ENCODE measurements at regions not wholly inside any gene's neighbourhood (a gene's known extent, or its start where the extent isn't known, plus 50 kb on each side); places are given as distances from the start of the nearest gene placed in this dataset.

DNA sequence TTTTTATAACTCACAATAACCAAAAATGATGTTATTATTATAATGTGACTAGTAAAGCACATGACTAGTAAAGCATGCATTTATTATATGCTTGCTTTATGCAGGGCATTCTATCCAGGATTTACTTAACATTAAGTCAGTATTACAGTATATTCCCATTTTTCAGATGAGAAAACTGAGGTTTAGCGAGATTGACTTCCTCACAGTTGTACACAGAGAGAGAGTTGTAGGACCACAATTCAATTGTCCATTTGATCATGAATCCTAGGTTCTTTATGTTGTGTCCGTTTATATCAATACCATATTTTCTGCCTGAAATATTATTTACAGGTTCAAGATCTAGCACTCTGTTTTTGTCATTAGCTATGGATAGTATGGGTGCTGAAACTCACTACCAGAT is 301.5 kb downstream of the PRL start:
- no peak overlapping the region for H3K4me3 Mint-ChIP-seq
- DNase-seq, result no peak
- no peaks in the 10 kb centered on the region for H3K27me3 Mint-ChIP-seq
- no peaks in the 10 kb centered on the region for H3K4me1 Mint-ChIP-seq
- ChIA-PET CTCF (no interaction called here), POLR2A (no interaction called here)
- H3K36me3 Mint-ChIP-seq (ENCODE audit: low read depth), result no peaks in the 10 kb centered on the region
- no peaks in the 10 kb centered on the region for H3K9me3 Mint-ChIP-seq
- no peak overlapping the region for H3K27ac Mint-ChIP-seq

DNA sequence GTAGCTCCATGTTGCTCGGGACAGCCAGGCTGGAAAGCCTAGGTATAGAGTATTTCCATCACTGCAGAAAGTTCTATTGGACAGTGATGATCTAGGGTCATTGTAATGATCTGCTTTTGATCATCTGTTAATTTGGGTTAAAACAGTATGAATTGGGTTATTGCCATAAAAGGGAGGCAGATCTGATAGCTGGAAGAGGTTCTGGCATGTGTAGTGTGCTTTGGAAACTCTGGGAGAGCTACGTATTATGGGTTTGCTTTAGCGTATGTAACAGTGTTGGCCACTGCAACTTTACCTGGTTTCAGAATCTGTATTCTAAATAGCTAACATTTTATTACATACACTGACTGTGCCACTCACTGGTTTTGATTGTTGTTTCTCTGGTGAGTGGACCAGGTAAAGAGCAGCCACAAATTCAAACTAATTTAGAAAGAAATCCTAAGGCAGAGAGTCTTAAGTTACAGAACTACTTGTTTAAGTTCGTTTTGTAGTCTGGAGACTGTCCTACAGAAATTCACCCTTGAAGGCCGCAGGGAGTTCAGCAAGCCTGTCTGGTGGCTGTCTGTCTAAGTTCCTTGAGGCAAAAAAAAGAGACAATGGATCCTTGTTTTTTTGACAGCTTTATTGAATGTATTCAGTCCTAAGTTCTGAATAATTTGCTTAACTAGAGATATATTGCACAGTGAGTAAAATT is 300.3 kb downstream of the PRL start:
- Mint-ChIP-seq H3K4me3 (no peak overlapping the region), H3K9me3 (no peaks in the 10 kb centered on the region), H3K27me3 (no peaks in the 10 kb centered on the region), H3K36me3 (ENCODE audit: low read depth) (no peaks in the 10 kb centered on the region), H3K27ac (no peak overlapping the region), H3K4me1 (no peaks in the 10 kb centered on the region)
- CTCF ChIA-PET, result no interaction called here
- POLR2A ChIA-PET, result no interaction called here
- DNase-seq, result no peak

DNA sequence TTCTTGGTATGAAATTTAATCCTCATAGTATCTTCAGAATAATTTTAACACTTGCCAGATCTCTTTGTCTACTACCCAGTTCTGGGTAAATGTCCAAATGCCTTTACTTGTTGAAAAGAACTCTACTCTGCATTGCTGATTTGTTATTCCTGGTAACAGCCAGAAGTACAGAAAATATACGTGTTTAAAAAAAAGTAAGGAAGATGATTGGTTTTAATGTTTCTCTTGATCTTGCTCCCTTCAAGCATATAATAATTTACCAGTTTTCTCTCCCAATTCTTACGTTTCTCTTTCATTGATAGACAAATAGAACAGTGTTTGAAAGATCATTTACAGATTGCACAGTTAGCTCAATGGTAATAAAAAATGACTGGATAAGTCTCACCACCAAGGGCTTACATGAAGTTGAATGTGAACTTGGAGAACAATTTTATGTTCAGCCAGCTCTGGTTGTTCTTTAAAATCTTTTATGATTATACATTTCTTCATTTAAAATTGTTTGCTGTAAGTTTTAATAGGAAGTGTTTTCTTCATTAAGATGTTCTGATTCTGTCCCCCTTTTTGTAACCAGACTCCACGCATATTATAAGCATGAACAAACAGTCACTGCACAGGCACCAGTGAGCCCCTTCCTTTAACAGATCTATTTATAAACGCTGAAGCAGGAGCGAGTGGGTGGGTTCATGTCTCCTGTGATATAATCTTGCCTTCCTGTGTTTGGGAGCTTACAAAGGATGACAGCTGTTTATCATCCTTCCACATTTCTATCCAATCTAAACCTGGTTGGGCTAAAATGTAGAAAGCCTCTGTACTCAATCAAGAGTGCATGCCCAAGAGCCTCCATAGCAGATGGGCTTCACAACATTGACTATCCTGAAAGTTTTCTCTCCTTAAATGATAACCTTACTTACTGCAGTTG is 299.5 kb downstream of the PRL start:
- Mint-ChIP-seq H3K4me1 (no peaks in the 10 kb centered on the region), H3K4me3 (no peak overlapping the region), H3K36me3 (ENCODE audit: low read depth) (no peaks in the 10 kb centered on the region), H3K27me3 (no peaks in the 10 kb centered on the region), H3K9me3 (no peaks in the 10 kb centered on the region), H3K27ac (no peak overlapping the region)
- POLR2A ChIA-PET, result no interaction called here
- no peak for DNase-seq
- CTCF ChIA-PET, result no interaction called here

DNA sequence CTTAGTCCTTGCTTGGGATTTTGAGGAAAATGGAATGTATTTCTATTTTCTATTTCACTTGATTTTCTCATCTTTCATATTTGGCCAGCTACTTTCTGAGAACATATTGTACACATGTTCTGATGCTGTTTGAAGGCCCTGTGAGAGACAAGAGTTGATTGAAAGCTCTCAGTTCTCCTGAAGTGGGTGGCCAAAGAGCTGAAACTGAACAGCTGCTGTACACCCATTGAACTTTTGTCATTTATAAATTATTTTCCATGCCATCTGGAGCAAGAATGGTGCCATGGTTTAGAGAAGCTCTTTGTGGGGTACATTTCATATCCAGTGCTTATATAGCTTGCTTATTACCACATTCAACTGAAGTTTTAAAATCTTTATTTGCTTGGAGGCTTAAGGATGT is 298.3 kb downstream of the PRL start:
- H3K4me1 Mint-ChIP-seq, result no peaks in the 10 kb centered on the region
- H3K36me3 Mint-ChIP-seq (ENCODE audit: low read depth), result no peaks in the 10 kb centered on the region
- CTCF ChIA-PET, result interaction anchor here (0.6 kb wide), 1 partner anchor 288 kb away, joined by 3 read pairs; no protein-coding TSS in a partner anchor
- H3K27ac Mint-ChIP-seq, result no peak overlapping the region
- no peaks in the 10 kb centered on the region for H3K9me3 Mint-ChIP-seq
- POLR2A ChIA-PET, result no interaction called here
- H3K27me3 Mint-ChIP-seq, result no peaks in the 10 kb centered on the region
- no peak overlapping the region for H3K4me3 Mint-ChIP-seq
- DNase-seq, result no peak

DNA sequence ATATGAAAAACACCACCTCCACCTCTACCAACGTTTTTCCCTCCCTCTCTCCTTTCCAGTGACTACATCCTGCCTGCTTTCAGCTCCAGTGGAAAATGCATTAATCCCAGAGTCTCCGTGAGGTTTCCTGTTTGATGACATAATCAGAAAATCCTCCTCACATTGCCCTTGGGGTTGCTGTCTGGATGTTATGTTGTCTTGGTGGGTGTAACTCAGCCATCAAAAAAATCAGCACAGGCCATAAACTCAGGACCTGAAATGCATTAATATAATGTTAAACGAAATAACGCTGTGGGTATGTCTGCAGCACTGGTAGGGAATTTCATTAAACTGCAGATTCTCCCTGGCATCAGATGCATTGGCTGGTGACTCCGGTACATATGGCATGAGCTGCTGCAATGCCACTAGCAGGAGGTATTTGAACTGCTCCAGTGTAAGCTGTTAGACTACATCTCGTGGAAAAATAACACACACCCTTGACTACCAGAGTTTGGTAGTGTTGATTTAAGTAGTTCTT is 297.8 kb downstream of the PRL start:
- Mint-ChIP-seq H3K9me3 (no peaks in the 10 kb centered on the region), H3K36me3 (ENCODE audit: low read depth) (no peaks in the 10 kb centered on the region), H3K27ac (no peak overlapping the region), H3K4me1 (no peaks in the 10 kb centered on the region), H3K27me3 (no peaks in the 10 kb centered on the region), H3K4me3 (no peak overlapping the region)
- POLR2A ChIA-PET, result no interaction called here
- DNase-seq, result no peak
- CTCF ChIA-PET, result no interaction called here

DNA sequence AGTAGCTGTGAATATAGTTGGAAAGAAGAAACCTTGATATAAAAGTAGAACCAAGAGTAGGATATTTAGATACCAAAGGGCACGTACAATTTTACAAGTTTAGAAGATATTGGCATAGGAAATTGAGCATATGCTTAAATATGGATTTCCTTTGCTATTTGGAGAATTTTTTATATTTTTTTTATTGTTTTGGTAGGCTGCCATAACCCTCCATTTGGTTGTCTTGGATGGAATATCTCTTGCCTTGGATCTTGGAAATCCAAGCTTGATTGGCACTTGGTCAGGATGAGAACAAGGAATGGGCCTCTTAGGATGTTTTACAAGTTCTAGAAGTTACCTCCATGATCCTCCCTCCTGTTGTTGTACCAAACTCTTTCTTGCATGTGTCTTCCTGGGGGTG is 297.1 kb downstream of the PRL start:
- POLR2A ChIA-PET, result no interaction called here
- H3K36me3 Mint-ChIP-seq (ENCODE audit: low read depth), result no peaks in the 10 kb centered on the region
- no peak overlapping the region for H3K4me3 Mint-ChIP-seq
- H3K9me3 Mint-ChIP-seq, result no peaks in the 10 kb centered on the region
- no peaks in the 10 kb centered on the region for H3K4me1 Mint-ChIP-seq
- H3K27me3 Mint-ChIP-seq, result no peaks in the 10 kb centered on the region
- CTCF ChIA-PET, result no interaction called here
- no peak overlapping the region for H3K27ac Mint-ChIP-seq
- no peak for DNase-seq

DNA sequence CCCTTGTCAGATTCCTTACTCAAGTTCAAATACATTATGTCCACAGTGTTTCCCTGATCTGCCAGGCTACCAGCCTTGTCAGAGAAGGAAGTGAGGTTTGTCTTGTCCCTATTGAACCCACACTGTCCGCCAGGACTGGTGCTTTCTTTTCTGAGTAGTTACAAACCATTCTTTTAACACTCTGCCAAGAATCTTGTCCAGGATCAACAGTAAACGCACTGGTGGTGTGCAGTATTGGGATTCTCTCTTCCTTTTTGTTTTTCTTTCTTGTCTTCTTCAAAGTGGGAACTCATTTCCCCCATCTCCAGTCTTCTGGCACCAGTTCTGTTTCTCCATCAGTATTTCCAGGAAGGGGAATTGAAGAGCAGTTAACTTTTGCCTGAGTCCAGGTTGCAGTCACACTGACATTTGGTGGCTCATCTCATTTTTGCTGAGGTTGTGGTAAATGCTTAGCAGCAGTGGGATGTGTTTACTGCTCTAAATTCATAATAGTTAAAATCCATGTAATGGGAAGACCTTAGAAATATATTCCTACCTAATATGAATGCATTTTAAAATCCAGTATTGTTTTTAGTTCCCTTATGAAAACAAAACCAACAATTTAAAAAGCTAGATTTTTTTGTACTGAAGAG is 295.3 kb downstream of the PRL start:
- H3K27ac Mint-ChIP-seq, result no peak overlapping the region
- H3K27me3 Mint-ChIP-seq, result no peaks in the 10 kb centered on the region
- ChIA-PET POLR2A (no interaction called here), CTCF (no interaction called here)
- H3K9me3 Mint-ChIP-seq, result no peaks in the 10 kb centered on the region
- DNase-seq, result no peak
- no peak overlapping the region for H3K4me3 Mint-ChIP-seq
- H3K4me1 Mint-ChIP-seq, result no peaks in the 10 kb centered on the region
- no peaks in the 10 kb centered on the region for H3K36me3 Mint-ChIP-seq (ENCODE audit: low read depth)

DNA sequence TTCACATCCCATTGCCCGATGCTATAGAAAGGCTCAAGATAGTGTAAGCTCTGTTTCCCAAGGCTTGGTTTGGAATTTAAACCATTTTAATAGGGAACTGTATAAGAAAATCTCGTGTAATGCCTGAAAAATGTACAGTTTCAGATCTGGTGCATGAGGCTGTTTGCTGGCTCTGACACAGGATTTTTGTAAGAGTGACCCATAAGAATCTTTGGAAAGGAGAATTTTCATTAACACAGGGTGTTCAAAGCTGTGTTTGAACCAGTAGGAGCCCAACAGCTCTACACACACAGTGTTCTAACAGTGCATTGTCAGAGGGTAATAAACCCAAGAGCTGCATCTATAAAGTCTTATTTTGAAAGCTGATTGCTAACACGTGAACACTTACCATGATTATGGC is 293.5 kb downstream of the PRL start:
- Mint-ChIP-seq H3K27ac (no peak overlapping the region), H3K9me3 (no peaks in the 10 kb centered on the region), H3K27me3 (no peaks in the 10 kb centered on the region), H3K4me1 (no peaks in the 10 kb centered on the region), H3K36me3 (ENCODE audit: low read depth) (no peaks in the 10 kb centered on the region), H3K4me3 (no peak overlapping the region)
- no peak for DNase-seq
- ChIA-PET CTCF (no interaction called here), POLR2A (no interaction called here)

DNA sequence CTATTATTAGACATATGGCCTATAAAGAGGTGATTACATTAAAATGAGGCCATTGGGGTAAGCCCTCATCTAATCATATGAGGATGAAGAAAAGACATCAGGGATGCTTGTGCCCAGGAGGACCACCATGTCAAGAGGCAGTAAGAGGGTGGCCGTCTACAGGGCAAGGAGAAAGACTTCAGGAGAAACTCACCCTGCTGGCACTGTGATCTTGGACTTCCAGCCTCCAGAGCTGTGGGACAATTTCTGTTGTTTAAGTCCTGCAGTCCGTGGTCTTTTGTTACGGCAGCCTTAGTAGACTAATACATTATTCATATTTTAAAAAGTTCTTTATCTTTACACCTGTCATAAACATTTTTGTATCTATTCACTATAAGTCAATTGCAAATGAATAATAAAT is 290.0 kb downstream of the PRL start:
- CTCF ChIA-PET, result no interaction called here

DNA sequence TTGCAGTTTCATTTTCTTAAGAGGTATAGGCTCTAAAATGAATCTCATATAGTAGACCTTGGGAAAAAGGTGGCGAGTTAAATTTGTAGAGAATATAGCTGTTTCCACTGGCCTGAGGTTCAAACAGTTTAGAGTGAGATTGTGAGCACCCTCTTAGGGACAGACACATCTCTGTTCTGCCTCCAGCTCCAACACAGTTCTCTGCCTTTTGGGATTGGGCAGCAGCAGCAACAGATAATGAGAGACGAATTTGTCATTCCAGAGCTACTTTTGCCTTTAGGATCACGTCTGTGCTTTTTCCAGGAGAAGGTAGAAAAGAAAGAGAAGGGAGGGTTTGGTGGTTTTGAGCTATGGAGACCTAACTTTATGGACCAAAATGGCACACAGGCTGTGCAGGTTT is 289.4 kb downstream of the PRL start:
- DNase-seq, result no peak
- Mint-ChIP-seq H3K4me1 (no peaks in the 10 kb centered on the region), H3K9me3 (no peaks in the 10 kb centered on the region), H3K36me3 (ENCODE audit: low read depth) (no peaks in the 10 kb centered on the region), H3K4me3 (no peak overlapping the region), H3K27ac (no peak overlapping the region), H3K27me3 (no peaks in the 10 kb centered on the region)
- CTCF ChIA-PET, result interaction anchor here (0.6 kb wide), 1 partner anchor 21 kb away, joined by 3 read pairs; no protein-coding TSS in a partner anchor
- POLR2A ChIA-PET, result no interaction called here

More for the DNA sequence above, 290.0 kb downstream of the PRL start:
- no peak overlapping the region for H3K4me3 Mint-ChIP-seq
- H3K27ac Mint-ChIP-seq, result no peak overlapping the region
- no peaks in the 10 kb centered on the region for H3K9me3 Mint-ChIP-seq
- DNase-seq, result no peak
- no peaks in the 10 kb centered on the region for H3K4me1 Mint-ChIP-seq
- no peaks in the 10 kb centered on the region for H3K27me3 Mint-ChIP-seq
- H3K36me3 Mint-ChIP-seq (ENCODE audit: low read depth), result no peaks in the 10 kb centered on the region
- POLR2A ChIA-PET, result no interaction called here

DNA sequence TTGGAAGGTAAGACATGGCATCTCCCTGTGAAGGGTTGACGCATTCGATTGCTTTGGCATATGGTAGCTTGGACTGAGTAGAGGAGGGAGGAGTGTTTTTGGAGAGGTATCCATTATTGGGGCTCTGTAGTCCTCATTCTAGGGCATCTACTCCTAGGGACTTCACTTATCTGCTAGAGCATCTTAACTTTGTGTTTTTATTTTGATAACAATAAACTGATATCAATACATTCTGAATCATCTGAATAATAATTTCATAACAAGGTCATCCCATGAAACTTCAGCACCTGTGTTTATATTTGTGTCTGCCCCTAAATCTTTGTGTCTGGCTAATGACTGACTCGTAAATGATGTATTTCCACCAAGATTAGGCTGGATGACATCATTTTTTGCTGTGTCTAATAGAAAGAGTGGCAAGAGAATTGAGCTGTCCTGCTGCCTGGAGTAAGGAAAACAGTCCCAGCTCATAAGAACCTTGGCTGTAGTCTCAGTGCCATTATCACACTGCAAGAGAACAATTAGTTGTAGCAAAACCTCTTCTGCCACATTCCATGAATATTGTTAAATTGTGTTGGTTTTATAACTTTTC is 288.5 kb downstream of the PRL start:
- Mint-ChIP-seq H3K27me3 (no peaks in the 10 kb centered on the region), H3K9me3 (no peaks in the 10 kb centered on the region), H3K4me3 (no peak overlapping the region), H3K36me3 (ENCODE audit: low read depth) (no peaks in the 10 kb centered on the region), H3K4me1 (no peaks in the 10 kb centered on the region), H3K27ac (no peak overlapping the region)
- CTCF ChIA-PET, result interaction anchor here (0.6 kb wide), 1 partner anchor 20 kb away, joined by 3 read pairs; no protein-coding TSS in a partner anchor
- no peak for DNase-seq
- POLR2A ChIA-PET, result no interaction called here

DNA sequence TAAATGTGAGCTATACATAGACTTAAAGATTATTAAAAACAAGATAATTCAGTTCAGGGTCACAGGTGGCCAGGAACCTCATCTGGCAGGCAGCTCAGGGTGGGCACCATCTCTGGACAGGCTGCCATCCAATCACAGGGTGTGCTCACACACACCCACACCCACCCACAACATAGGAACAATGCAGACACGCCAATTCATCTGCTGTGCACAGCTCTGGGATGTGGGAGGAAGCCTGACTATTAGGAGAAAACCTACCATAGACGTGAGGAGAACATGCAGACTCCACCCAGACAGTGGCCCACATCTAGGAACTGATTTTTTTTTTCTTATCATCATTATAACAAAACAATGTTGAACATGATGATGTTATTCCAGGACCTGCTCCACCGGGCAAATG is 286.7 kb downstream of the PRL start:
- CTCF ChIA-PET, result no interaction called here
- H3K36me3 Mint-ChIP-seq (ENCODE audit: low read depth), result no peaks in the 10 kb centered on the region
- no peaks in the 10 kb centered on the region for H3K27me3 Mint-ChIP-seq
- DNase-seq, result no peak
- no peak overlapping the region for H3K4me3 Mint-ChIP-seq
- POLR2A ChIA-PET, result no interaction called here
- H3K9me3 Mint-ChIP-seq, result peaks cover 5% of the 10 kb centered on the region
- no peak overlapping the region for H3K27ac Mint-ChIP-seq
- H3K4me1 Mint-ChIP-seq, result no peaks in the 10 kb centered on the region

DNA sequence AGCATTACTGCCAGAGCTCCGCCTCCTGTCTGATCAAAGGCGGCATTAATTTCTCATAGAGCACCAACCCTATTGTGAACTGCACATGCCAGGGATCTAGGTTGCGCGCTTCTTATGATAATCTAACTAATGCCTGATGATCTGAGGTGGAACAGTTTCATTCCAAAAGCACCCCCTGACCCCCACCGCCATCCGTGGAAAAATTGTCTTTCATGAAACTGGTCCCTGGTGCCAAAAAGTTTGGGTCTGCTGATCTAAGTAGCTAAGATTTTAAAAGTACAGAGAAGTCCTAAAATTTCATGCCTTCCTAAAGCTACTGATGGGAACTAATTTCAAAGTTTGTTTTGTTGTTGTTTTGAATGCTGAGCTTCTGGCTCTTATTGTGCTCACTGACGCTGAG is 281.6 kb downstream of the PRL start:
- Mint-ChIP-seq H3K36me3 (ENCODE audit: low read depth) (no peaks in the 10 kb centered on the region), H3K9me3 (peaks cover 5% of the 10 kb centered on the region), H3K27me3 (no peaks in the 10 kb centered on the region), H3K27ac (no peak overlapping the region), H3K4me3 (no peak overlapping the region), H3K4me1 (no peaks in the 10 kb centered on the region)
- DNase-seq, result no peak
- CTCF ChIA-PET, result no interaction called here
- POLR2A ChIA-PET, result no interaction called here

All from activated CD4-positive, alpha-beta memory T cell treated with anti-CD3 and anti-CD28 coated beads, Interleukin-2, amount 10 ng/mL, durations not matched to agents 7 days and 5 days (primary cell).